WI38 (cell line): ENCODE measurements at regions not wholly inside any gene's neighbourhood (a gene's known extent, or its start where the extent isn't known, plus 50 kb on each side); places are given as distances from the start of the nearest gene placed in this dataset.

ENCODE experiments used
- H3K4me3 ChIP-seq: 2 replicates; pipeline ENCODE4 v1.5.1; 2011; ENCODE audit warnings: low read depth, mild to moderate bottlenecking, control low read depth, low read length
- TF ChIP-seq, protein P1 (sequence below): IDR thresholded peaks from 2 replicates; pipeline ENCODE4 v1.5.1; 2012; ENCODE audit warnings: low read depth, mild to moderate bottlenecking, control low read depth, low read length

DNA sequence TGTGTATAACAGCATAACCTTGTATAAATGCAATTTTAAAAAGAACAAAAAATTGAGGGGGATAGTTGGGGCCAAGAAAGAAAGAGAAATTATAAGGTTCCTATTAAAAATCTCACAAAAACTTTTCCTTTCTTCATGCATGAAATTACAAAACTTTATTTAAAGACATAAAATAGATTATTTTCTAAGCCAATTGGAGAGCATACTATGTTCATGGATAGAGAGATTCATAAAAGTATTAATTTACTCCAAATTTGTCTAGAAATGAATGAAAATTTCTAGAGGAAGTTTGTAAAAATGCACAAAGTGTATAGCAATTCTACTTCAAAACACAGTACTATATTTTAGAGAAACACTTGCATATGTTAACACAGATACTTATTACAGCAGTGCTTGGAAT is 200.4 kb downstream of the PCSK1 start:
- TF ChIP-seq, protein P1, sequence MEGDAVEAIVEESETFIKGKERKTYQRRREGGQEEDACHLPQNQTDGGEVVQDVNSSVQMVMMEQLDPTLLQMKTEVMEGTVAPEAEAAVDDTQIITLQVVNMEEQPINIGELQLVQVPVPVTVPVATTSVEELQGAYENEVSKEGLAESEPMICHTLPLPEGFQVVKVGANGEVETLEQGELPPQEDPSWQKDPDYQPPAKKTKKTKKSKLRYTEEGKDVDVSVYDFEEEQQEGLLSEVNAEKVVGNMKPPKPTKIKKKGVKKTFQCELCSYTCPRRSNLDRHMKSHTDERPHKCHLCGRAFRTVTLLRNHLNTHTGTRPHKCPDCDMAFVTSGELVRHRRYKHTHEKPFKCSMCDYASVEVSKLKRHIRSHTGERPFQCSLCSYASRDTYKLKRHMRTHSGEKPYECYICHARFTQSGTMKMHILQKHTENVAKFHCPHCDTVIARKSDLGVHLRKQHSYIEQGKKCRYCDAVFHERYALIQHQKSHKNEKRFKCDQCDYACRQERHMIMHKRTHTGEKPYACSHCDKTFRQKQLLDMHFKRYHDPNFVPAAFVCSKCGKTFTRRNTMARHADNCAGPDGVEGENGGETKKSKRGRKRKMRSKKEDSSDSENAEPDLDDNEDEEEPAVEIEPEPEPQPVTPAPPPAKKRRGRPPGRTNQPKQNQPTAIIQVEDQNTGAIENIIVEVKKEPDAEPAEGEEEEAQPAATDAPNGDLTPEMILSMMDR: no peak
- no peak overlapping the region for H3K4me3 ChIP-seq

DNA sequence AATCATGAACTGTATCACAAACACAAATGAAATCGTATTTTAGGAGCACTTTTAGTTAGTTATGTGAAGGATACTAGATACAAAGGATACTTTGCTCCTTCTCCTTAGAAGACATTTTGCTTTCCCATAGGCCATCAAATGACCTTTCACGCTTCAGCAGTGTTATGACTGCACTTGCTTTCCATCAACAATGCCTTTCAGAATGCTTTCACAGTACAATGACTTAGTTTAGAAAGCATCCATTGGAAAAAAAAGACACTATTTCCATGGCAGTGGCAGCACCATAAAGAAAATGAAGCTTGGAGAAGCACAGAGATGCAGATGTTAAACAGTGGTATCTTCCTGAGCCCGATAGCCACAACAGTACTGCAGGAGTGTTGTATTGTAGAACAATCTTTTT is 203.9 kb downstream of the PCSK1 start:
- no peak overlapping the region for H3K4me3 ChIP-seq
- TF ChIP-seq, protein P1: no peak

DNA sequence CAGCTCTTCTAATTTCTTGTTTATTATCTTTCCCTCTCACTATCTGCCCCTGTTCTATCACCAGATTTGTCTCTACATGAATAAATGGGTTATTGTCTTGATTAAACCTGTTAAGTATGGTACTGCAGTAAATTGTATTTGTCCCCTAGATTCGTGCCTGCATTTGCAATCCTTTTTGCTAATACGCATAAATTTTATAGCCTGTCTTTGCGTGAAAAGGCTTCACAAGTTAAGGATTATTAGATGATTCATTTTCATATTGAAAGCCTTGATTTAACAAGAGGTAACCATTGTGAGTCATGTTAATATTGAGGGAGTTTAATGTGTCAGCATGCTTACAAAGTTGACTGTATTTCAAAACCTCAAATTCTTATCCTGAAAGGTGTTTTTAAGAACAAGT is 204.6 kb downstream of the PCSK1 start:
- no peak overlapping the region for H3K4me3 ChIP-seq
- TF ChIP-seq, protein P1: no peak

DNA sequence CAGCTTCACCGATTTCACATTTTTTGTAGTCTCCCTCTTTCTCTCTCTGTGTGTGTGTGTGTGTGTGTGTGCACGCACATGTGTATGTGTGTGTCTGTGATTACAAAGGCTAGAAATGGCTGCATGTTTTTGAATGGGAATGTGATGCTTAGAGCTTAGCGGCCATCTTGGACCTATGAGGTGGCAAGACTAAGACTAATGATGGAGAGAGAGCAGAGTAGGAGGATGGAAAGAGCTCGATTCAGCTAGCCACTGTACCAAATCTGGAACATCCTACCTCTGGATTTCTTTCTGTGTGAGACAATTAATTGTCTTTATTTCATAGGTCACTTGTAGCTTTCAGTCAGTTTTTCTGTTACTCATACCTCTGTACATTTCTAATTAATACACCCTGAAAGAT is 205.1 kb downstream of the PCSK1 start:
- no peak overlapping the region for H3K4me3 ChIP-seq
- TF ChIP-seq, protein P1: no peak

DNA sequence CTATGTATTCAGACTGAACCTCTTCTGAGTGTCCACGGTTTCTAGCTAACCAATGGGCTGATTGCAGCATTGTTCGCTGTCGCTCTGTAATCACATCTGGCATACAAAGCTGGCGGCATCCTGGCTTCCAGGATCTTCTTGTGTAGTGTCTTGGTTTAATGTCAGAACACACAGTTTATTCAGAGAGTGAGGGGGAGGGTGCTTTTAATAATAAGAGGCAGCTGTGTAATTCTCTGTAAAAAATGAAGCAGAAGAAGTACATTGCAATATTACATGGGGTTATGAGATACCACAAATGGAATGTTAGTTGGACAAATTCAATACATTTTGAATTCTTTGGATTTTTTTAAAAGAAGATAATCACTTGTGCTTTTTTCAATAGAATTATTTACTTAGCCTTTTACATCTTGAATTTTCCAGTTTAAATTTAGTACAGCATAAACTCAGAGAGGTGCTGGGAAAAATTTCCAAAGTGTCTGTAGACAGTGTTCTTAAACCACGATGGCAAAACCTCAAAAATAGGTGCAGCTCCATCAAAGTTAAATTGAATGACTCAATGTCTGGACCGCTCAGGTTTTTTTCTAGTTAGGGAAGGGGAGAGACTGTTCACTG is 206.0 kb downstream of the PCSK1 start:
- peak overlapping the region; percentile 2; the same call in 1 of the 2 replicates for H3K4me3 ChIP-seq
- TF ChIP-seq, protein P1: no peak

DNA sequence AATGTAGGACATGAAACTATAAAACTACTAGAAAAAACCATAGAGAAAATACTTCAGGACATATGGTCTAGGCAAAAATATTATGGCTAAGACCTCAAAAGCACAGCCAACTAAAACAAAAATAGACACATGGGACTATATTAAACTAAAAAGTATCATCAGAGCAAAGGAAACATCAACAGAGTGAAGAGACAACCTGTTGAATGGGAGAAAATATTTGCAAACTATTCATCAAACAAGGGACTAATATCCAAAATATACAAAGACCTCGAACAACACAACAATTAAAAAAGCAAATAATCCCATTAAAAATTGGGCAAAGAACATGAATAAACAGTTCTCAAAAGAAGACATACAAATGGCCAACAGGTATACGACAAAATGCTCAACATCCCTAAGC is 210.9 kb downstream of the PCSK1 start:
- H3K4me3 ChIP-seq: no peak overlapping the region
- TF ChIP-seq, protein P1: no peak

DNA sequence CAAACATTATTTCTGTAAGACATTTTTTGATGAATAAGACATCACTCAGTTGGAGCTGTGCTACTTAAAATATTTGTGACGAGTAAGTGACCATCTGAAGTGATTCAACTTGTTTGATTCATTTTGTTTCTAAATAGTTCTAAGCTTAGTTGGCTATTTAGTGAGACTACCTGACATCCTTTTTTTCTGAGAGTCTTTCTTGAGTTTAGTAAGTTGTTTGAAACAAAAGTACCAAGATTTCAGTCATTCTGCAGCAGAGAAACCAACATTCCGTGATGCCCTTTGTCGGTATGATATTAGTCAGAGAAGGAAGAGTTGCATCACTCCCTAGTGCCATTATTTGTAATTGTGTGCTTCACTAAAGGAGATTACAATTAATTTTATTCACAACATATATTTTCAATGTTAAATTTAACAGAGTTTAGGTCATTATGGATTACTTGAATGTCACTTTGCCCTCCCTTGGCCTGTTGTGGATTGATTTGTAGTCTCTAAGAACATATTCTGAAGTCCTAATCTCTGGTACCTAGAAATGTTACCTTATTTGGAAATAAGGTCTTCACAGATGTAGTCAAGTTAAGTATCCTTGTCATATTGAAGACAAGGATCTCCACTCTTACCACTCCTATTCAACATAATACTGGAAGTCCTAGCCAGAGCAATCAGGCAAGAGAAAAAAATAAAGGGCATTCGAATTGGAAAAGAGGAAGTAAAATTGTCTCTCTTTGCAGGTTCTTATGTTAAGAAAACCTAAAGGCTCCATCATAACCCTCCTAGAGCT is 212.2 kb downstream of the PCSK1 start:
- TF ChIP-seq, protein P1: no peak
- H3K4me3 ChIP-seq: no peak overlapping the region
